Smooth muscle cell of the brain vasculature (primary cell): ENCODE measurements at regions not wholly inside any gene's neighbourhood (a gene's known extent, or its start where the extent isn't known, plus 50 kb on each side); places are given as distances from the start of the nearest gene placed in this dataset.

Source experiments
- DNase-seq: peaks from one replicate; pipeline ENCODE4 v3.0.0-alpha.2; 2012; ENCODE audit warnings: low read depth, low spot score

- no peak for DNase-seq
Measured at GRCh38 chr2:16615687-16616615, 49.7 kb downstream of the CYRIA start.

- no peak for DNase-seq
Measured at GRCh38 chr2:16615246-16615645, 50.4 kb downstream of the CYRIA start.

GRCh38 chr2:16614314-16614860, 51.2 kb downstream of the CYRIA start:
- DNase-seq: no peak

- no peak for DNase-seq
Measured at GRCh38 chr2:16613539-16614011, 52.1 kb downstream of the CYRIA start.

- DNase-seq: no peak
Measured at GRCh38 chr2:16612490-16612889, 53.1 kb downstream of the CYRIA start.

GRCh38 chr2:16609786-16610185, 55.8 kb downstream of the CYRIA start:
- DNase-seq: no peak

GRCh38 chr2:16608661-16609643, 56.7 kb downstream of the CYRIA start:
- DNase-seq: no peak

GRCh38 chr2:16607301-16607700, 58.3 kb downstream of the CYRIA start:
- DNase-seq: no peak

GRCh38 chr2:16604236-16604635, 61.4 kb downstream of the CYRIA start:
- DNase-seq: no peak

GRCh38 chr2:16591370-16591933, 74.2 kb downstream of the CYRIA start:
- DNase-seq: no peak

- DNase-seq: no peak
Measured at GRCh38 chr2:16589465-16589864, 76.2 kb downstream of the CYRIA start.

- DNase-seq: no peak
Measured at GRCh38 chr2:16588565-16588964, 77.1 kb downstream of the CYRIA start.

- DNase-seq: no peak
Measured at GRCh38 chr2:16587601-16588000, 78.0 kb downstream of the CYRIA start.

- no peak for DNase-seq
Measured at GRCh38 chr2:16584824-16585540, 80.7 kb downstream of the CYRIA start.

GRCh38 chr2:16584084-16584483, 81.5 kb downstream of the CYRIA start:
- no peak for DNase-seq

GRCh38 chr2:16581241-16581640, 84.4 kb downstream of the CYRIA start:
- DNase-seq: no peak

- DNase-seq: no peak
Measured at GRCh38 chr2:16578081-16578480, 87.6 kb downstream of the CYRIA start.

GRCh38 chr2:16570516-16570915, 95.1 kb downstream of the CYRIA start:
- DNase-seq: no peak

GRCh38 chr2:16568998-16569784, 96.4 kb downstream of the CYRIA start:
- DNase-seq: no peak

GRCh38 chr2:16566701-16567100, 98.9 kb downstream of the CYRIA start:
- DNase-seq: no peak
